Amygdala (tissue), 56 donors: ENCODE measurements at regions not wholly inside any gene's neighbourhood (a gene's known extent, or its start where the extent isn't known, plus 50 kb on each side); places are given as distances from the start of the nearest gene placed in this dataset.

Source experiments
- DNase-seq, 56 donors: peaks; one replicate each; lab custom pipeline; 2025; lab: John Stamatoyannopoulos, UW

DNA sequence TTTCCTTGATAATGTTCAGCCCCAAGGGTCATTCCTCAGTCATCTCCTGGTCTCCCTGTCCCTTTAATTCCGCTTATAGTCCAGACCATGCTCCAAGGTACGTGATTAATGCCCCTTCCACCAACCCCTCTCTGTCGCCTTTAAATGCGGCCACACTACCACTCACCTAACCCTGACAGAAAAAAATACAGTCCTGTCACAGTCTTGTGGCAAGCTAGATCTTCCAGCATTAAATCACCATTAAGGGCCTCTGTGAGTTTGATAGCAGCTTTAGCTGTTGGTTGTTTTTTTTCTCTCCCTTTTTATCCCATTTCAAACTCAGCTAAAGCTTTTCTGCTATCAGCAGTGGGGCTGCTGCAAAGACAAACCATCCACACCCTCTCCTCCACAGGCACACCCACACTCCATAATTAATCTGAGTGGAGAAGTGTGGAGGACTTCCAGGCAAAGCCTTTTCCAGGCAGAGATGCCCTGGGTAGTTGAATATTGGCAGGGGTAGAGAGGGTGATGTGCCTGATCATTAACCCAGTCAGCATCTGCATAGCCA, 522.7 kb upstream of the CLINT1 start:
- no peak for DNase-seq

DNA sequence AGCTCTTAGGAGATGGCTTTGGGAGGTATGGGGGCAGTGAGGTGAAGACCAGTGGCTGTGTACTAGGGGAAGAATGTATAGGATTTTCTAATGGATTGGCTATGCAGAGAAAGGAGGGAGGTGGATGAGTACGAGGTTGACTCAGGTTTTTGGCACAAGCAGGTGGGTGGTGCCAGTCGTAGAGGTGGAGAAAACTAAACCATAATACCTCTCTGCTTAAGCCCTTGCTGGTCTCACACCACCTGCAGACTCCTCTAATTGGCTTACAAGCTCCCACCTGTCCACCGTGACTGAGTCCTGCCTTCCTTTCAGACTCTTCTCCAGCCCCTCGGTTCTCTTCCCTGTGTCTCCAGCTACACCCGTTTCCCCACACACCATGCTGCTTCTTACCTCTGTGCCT, 521.7 kb upstream of the CLINT1 start:
- no peak for DNase-seq

DNA sequence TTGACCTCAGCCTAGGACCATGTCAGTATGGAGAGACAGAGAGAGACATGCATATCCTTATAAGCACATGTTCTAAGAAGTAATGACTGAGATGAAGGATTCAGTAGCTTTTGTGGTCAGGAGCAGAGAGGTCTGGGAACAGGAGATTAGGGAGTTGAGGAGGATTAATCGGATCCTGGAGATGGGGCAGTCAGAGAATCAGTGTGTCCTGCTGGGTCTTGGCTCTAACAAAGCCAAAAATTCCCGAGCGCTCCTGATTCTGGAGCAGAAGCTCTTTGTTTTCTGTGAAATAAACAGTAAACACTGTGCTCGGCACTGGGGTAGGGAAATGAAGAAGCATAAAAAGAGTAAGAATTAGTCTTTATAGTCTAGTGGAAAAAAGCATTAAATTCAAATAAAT, 520.0 kb upstream of the CLINT1 start:
- no peak for DNase-seq

DNA sequence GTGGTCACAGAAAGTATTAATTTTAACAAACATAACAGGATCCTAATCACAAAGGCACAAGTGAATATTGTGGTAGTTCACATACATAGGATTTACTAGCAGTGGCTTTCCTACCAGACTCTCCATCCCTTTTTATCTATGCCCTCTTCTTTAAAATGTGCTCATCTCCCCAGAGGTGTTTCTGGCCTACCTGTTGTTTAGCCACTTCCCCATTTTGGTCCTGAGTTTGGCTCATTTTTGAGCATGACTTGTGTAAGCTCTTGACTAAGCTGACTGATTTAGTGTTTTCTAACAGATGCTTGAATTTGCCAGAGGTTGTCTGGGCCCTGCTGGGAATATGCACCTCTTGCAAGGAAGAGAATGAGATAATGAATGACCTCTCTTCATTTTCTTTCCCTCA, 517.7 kb upstream of the CLINT1 start:
- no peak for DNase-seq

DNA sequence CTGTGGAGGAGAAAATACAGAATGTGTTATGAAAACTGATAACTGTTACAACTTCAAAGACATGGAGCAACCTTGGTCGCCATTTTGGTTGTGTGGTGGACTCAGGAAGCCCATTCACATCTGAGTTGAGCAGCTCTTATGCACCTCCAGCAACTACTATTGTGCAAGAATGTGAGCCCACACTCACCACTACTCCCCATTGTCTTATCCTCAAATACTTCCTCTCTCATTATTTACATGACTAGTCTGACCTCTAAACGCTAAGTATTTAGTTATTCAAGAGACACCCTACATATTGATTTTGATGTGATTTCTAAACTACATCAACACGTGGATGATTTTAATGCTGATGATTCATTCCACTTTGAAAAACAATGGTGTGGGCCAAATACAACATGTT, 516.6 kb upstream of the CLINT1 start:
- no peak for DNase-seq

DNA sequence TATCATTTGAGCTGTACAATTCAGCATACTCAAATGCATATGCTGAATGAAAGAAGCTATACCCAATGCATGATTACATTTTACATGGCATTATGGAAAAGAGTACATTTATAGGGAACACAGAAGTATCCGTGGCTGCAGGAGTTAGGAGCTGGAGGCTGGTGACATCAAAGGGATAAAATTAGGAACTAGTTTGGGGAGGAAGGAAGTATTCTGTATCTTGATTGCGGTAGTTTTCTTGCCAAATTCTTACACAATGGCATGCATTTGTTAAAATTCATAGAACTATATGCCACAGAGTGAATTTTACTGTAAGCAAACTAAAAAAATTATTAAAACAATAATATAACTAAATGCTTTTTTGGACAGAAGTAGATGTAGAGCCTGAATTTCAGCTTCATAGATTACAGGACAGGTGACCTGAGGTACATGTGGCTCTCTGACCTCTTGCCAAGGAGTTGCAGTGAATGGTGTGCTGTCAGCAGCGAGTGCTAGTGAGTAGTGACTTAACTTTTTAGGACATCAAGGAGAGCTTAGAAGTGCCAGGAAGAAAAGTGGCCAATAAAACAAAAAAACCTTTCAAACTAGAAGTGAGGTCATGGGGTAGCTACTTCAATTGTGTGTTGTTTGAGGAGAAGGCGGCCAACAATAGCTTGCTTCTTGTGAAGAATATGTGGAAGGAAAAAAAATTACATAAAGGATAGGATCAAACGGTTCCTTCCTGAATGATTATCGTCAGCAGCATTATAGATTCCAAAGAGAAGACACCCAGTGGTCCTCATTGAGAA, 514.9 kb upstream of the CLINT1 start:
- no peak for DNase-seq

DNA sequence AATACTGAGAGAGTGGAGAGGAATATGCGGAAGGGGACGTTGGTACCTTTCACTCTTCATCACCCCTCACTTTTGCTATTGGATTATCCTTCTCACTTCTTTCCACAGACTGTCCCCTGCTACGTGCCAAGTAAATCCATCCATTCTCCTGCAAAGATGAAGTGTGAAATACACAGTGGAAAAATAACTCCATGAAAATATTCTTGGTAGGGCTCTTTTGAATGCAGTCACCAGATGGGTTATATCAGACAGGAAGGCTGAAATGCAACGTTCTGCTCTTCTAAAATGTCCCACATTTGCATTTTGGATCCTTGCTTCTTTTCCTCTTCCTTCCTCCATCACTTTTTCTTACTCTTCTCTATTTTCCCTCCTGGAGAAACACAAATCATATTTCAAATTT, 510.3 kb upstream of the CLINT1 start:
- DNase-seq, result no peak

DNA sequence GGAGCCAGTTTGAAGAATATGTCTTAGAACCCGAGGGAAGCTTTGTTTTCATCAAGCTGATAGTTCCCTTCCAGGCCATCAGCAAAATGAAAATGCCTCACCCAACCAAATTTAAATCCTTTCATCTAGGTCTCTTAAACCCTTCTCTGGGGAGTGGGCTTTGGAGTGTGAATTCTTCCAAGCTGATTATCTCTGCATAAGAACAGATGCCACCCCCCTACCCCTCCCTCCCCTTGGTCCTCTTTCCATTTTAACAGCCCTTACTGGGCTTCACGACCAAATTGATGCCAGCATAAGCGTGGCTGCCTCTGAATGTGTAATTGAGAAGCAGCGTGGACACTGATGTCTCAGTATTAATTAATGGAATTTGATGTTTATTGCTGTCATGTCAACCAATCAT, 509.7 kb upstream of the CLINT1 start:
- DNase-seq, result no peak

DNA sequence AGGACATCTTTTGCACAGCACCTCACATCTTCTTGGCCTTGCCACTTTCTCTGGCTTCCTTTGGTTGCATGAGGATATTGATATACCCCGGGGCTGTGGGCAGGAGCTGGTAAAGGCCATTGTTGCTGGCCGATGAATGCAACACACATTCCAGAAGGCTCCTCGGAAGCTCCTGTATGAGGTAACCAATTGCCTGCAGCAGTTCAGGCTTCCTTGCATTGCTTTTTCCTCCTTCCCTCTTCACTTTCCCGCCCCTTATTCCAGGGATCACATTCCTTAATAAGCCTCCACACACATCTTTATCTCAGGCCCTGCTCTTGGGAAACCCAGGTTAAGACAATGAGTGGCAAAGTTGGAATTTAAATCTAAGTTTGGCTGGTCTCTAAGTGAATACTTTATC, 505.4 kb upstream of the CLINT1 start:
- DNase-seq, result no peak

DNA sequence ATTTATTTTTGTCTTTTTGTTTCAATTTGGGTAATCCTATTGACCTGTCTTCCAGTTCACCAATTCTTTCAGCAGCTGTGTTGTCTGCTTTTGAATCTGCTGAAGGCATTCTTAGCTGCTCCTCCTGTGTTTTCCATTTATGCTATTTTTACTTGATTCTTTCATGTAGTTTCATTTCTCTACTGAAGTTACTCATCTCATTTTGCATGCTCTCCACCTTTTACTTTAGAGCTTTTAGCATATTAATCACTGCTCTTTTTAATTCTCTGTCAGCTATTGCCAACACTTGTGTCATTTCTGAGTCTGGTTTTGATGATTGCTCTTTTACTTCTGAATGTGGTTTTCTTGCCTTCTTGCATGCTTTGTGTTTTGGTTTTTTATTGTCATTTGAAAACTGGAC, 496.0 kb upstream of the CLINT1 start:
- DNase-seq, result no peak

DNA sequence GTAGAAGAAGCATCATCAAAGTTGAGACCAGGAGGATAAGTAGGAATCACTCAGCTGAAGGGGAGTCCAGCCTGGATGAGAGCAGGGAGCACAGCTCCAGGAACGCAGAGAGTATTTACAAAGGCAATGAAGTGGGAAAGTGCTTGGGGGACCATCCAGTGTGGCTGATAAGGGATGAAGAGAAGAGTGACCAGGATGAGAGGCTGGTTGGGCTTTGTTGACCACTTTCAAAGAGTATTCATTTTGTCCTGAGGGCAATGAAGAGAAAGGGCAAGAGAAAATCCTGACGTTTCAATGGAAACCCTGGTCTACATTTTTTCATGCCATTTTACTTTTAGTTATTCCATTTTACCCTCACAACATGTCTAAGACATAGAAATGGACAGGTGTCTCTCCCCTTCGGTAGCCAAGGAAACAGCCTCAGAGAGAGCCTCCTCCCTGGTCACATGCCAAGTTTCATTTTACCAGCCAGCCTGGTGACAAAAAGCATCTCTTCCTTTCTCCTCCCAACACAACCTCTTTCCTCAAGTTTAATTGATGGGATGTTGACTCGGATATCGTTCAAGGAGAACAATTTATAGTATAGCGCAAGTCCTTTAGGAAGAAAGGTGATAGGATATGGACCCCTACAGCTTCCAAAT, 492.7 kb upstream of the CLINT1 start:
- no peak for DNase-seq

DNA sequence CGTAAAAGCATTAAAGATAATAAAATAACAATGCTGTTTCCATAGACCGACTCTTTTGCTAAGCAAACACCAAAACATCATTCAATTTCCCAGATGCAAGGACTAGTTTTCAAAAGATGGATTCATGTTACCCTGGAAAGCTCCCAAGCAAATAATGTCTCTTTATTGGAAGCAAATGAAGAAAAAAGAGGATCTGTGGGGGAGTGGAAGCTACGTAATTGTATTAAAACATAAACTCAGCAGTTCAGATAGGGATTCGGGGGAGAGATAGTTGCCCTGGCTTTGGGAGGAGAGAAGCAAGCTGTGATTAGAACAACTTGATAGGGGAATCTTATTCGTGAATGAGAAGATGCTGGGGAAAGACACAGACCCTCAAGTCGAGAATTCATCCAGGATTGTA, 491.0 kb upstream of the CLINT1 start:
- no peak for DNase-seq

DNA sequence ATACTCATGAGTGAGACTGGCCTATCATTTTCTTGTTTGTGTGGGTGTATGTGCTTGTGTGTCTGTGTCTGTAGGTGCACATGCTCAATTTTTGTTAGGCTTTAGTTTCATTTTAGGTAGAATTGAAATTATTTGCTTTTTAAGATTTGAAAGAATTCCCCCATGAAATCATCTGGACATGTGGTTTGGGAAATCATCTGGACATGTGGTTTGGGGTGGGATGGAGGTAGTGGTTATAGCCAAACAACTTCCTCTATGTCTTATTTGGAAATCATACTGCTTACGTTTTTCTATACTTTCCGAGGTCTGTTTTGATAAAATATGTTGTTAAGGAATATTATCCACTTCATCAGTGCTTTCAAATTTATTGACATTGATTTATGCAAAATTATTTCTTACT, 485.4 kb upstream of the CLINT1 start:
- no peak for DNase-seq

DNA sequence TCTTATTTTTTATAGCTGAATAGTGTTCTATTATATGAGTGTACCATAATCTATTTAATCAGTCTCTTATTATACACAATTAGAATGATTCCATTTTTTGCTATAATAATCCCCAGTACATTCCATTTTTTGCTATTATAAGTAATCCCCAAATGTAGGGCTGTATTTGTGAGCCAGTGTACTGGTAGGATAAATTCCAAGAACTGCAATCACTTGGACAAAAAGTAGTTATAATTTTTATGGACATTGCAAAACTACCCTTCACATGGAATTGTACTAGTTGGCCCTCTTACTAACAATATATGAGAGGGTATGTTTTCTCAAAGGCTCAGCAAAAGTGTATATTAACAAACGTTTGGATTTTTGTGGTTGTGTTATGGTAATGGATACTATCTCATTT, 481.7 kb upstream of the CLINT1 start:
- no peak for DNase-seq

DNA sequence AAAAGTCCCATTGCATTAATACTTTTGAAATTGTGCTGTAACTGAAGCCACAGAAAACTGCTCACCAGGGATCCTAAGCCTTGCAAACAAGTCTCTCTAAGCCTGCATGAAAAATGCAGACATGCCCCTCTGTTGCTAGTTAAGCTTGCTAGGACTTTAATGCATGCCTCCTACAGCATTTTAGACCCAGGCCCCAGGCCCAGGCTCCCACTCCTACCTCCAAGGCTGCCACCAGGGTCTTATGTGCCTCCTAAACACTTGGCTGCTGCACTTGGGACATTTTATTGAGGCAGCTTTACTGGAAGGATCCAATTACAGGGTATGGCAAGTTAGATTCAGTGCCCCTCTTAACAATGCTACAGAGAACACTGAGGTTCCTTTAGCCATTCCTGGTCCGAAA, 467.3 kb upstream of the CLINT1 start:
- no peak for DNase-seq

DNA sequence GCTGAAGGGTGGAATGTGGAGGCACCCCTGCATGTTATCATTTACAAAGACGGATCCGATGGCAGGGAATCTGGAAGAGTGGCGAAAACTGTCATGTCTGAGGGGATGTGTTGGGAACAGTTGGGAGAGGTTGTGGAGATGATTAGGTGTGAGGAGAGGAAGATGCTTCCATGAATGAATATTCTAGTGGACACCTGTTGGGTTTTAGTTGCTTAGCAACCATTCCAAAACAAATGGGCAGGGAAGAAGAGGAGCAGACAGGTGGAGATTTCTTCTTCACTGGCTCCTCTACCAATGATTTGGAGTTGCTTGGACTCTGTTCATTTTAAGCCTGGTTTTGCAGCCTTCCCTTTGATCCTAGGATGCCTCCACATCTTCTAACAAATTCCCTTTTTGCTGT, 465.3 kb upstream of the CLINT1 start:
- DNase-seq, result no peak

DNA sequence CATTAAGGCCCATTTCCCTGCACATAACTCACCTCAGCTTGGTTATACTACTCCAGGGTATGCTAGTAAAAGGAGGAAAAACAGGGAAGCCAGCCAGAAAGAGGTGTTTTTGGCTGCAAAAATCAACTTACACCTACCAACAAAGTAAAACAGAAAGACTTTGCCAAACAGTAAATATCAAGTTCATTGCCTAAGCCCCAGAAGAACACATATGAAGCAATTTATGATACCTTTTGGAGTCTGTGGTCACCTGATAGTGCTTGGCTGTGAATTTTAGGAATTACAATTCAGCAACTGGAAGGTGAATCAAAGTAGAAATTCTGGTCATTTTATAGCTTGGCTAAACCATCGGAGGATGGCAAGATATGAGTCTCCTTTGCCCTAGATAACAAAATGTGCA, 463.7 kb upstream of the CLINT1 start:
- no peak for DNase-seq

DNA sequence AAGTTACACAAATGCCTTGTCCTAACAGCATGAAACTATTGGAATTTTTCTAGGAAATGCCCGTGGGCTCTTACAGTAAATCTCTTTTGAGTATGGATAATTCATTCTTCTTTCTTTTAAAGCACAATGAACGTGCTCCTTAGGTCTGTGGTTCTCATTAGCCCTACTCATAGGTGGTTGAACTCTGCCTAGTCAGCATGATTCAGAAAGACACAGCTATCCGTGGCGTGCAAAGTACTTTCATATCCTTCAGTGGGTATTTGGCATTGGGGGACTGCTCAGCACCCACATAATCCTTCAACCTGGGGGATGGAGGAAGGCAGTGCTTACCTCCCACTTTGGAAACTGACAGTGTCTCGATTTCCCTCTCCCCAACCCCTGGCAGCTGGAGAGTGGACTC, 462.0 kb upstream of the CLINT1 start:
- DNase-seq, result no peak

DNA sequence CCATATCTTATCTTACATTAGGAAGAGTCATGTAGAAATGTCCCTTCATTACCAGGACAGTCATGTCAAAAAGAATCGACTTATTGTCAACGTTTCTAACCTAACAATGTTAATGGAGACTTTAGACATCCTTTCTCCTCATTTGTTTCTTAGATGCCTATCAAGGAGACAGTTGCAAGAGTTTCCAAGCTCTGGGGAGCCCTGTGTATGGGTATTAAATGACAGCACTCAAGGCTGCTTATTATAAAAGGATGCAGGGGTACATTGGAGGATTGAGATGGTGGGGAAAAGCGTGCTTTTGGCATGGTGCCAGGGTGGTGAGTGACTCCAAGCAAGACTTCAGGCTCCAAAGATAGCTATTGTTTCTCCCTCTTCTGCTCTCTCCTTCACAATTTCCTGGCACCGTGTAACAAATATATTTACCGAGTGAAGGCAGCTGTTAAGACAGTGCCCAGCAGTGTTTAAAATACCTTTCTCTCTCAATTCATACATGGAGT, 461.3 kb upstream of the CLINT1 start:
- no peak for DNase-seq

DNA sequence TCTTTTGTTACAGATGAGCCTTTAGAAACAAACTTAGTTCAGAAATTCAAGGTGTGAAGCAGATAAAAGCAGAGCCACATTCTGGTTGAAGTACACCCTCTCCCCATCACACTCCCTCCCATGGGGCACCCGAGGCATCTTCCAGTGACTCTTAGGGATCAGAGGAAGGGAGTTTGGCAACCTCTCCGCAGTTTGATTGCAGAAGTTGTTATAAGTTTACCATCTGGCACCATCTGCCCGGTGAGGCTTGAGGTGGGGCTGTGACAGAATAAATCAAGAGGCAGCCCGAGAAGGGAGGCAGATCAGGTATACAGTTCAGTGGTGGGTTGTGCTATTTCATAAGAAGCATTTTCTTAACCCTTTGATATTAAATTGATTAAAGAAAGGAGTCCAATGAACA, 458.6 kb upstream of the CLINT1 start:
- no peak for DNase-seq

DNA sequence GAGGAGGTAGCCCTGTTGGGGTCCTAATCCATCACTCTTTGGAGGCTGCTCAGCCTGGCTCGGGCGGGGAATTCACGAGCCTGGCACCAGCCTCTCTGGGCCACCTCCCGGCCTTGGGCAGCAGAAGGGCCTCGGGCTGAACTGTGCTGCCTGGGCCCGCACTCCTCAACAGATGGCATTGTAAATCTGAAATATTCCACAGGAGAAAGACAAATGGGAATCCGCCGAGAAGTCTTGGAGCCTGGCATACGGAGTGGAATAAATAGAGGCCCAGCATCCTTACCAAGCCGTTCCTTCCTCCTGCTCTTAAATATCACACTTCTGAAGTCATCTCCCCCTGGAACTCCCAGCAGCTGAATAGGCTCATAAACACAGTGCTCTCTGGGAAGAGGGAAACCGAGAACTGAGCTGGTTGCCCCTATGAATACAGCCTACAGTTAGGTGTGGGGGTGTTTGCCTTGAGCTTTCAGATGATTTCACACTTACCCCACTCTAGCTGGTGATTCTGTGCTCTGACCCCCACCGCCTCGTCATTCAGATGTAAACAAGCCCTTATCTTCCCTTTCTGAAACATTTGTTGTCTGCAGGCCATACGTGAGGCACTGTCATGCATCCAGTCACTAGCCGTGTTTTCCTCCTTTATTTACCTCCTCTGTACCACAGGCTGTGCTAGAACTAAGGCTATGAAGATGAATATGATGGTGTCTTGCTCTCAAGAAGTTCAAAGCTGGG, 455.0 kb upstream of the CLINT1 start:
- DNase-seq, result peak in 2 of 56 donors; percentile 3 to 4
